ENCODE measurements at regions not wholly inside any gene's neighbourhood (a gene's known extent, or its start where the extent isn't known, plus 50 kb on each side); places are given as distances from the start of the nearest gene placed in this dataset.

GRCh38 chr4:83855044-83855443, 319.1 kb downstream of the GPAT3 start:
- TF ChIP-seq GABPA (IDR thresholded peaks at IDR 0.05 in 1 of 2, conservative IDR thresholded peaks at IDR 0.05 in 1 of 2) = no peak
- no peak for TF ChIP-seq CTCF (IDR thresholded peaks at IDR 0.05; ENCODE audit: low read depth, low read length, missing input control)
- no peak for TF ChIP-seq FOXA1 (IDR thresholded peaks at IDR 0.05)
- no peak for TF ChIP-seq TAF1 (conservative IDR thresholded peaks at IDR 0.05)
- TF ChIP-seq RXRA (IDR thresholded peaks at IDR 0.05) = no peak
- TF ChIP-seq, protein P1, sequence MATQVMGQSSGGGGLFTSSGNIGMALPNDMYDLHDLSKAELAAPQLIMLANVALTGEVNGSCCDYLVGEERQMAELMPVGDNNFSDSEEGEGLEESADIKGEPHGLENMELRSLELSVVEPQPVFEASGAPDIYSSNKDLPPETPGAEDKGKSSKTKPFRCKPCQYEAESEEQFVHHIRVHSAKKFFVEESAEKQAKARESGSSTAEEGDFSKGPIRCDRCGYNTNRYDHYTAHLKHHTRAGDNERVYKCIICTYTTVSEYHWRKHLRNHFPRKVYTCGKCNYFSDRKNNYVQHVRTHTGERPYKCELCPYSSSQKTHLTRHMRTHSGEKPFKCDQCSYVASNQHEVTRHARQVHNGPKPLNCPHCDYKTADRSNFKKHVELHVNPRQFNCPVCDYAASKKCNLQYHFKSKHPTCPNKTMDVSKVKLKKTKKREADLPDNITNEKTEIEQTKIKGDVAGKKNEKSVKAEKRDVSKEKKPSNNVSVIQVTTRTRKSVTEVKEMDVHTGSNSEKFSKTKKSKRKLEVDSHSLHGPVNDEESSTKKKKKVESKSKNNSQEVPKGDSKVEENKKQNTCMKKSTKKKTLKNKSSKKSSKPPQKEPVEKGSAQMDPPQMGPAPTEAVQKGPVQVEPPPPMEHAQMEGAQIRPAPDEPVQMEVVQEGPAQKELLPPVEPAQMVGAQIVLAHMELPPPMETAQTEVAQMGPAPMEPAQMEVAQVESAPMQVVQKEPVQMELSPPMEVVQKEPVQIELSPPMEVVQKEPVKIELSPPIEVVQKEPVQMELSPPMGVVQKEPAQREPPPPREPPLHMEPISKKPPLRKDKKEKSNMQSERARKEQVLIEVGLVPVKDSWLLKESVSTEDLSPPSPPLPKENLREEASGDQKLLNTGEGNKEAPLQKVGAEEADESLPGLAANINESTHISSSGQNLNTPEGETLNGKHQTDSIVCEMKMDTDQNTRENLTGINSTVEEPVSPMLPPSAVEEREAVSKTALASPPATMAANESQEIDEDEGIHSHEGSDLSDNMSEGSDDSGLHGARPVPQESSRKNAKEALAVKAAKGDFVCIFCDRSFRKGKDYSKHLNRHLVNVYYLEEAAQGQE (IDR thresholded peaks at IDR 0.05) = no peak
- no peak for TF ChIP-seq YY1 (IDR thresholded peaks at IDR 0.05)
- no peak for TF ChIP-seq SP1 (IDR thresholded peaks at IDR 0.05)
- TF ChIP-seq JUND (IDR thresholded peaks at IDR 0.05) = no peak
- no peak for TF ChIP-seq MAX (IDR thresholded peaks at IDR 0.05)
- TF ChIP-seq RAD21 (IDR thresholded peaks at IDR 0.05) = no peak
- TF ChIP-seq, protein P2, sequence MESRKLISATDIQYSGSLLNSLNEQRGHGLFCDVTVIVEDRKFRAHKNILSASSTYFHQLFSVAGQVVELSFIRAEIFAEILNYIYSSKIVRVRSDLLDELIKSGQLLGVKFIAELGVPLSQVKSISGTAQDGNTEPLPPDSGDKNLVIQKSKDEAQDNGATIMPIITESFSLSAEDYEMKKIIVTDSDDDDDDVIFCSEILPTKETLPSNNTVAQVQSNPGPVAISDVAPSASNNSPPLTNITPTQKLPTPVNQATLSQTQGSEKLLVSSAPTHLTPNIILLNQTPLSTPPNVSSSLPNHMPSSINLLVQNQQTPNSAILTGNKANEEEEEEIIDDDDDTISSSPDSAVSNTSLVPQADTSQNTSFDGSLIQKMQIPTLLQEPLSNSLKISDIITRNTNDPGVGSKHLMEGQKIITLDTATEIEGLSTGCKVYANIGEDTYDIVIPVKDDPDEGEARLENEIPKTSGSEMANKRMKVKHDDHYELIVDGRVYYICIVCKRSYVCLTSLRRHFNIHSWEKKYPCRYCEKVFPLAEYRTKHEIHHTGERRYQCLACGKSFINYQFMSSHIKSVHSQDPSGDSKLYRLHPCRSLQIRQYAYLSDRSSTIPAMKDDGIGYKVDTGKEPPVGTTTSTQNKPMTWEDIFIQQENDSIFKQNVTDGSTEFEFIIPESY (IDR thresholded peaks at IDR 0.05) = no peak
- TF ChIP-seq HNF4A (conservative IDR thresholded peaks at IDR 0.05) = no peak
- TF ChIP-seq ATF3 (IDR thresholded peaks at IDR 0.05) = no peak
